ENCODE measurements at regions not wholly inside any gene's neighbourhood (a gene's known extent, or its start where the extent isn't known, plus 50 kb on each side); places are given as distances from the start of the nearest gene placed in this dataset.

- Histone ChIP-seq H3K36me3 (no peaks in the 10 kb centered on the region), H3K4me1 (no peaks in the 10 kb centered on the region), H3K4me3 (no peak overlapping the region), H3K27me3 (no peaks in the 10 kb centered on the region), H3K9me3 (no peaks in the 10 kb centered on the region), H3K9ac (ENCODE audit: low read depth in 2 of 2, low read length in 2 of 2) (no peak overlapping the region), H3K27ac (no peak overlapping the region)
- DNase-seq: no peak
- intact Hi-C loops (cut with DNase I): no loop called here
- TF ChIP-seq CTCF (IDR thresholded peaks at IDR 0.05): no peak
Measured at GRCh38 chr18:30134020-30134419, 908.5 kb downstream of the DSC3 start.

- Histone ChIP-seq H3K27ac (no peak overlapping the region), H3K9ac (ENCODE audit: low read depth in 2 of 2, low read length in 2 of 2) (no peak overlapping the region), H3K4me1 (no peaks in the 10 kb centered on the region), H3K9me3 (no peaks in the 10 kb centered on the region), H3K36me3 (no peaks in the 10 kb centered on the region), H3K27me3 (no peaks in the 10 kb centered on the region), H3K4me3 (no peak overlapping the region)
- no peak for DNase-seq
- no peak for TF ChIP-seq CTCF (IDR thresholded peaks at IDR 0.05)
- intact Hi-C loops (cut with DNase I): no loop called here
Measured at GRCh38 chr18:30132959-30133358, 909.6 kb downstream of the DSC3 start.

- no peaks in the 10 kb centered on the region for H3K9me3 ChIP-seq
- no peak for DNase-seq
- H3K9ac ChIP-seq (ENCODE audit: low read depth in 2 of 2, low read length in 2 of 2): no peak overlapping the region
- H3K27me3 ChIP-seq: no peaks in the 10 kb centered on the region
- H3K36me3 ChIP-seq: no peaks in the 10 kb centered on the region
- no peaks in the 10 kb centered on the region for H3K4me1 ChIP-seq
- intact Hi-C loops (cut with DNase I): no loop called here
- no peak for TF ChIP-seq CTCF (IDR thresholded peaks at IDR 0.05)
- no peak overlapping the region for H3K27ac ChIP-seq
- H3K4me3 ChIP-seq: no peak overlapping the region
Measured at GRCh38 chr18:30121397-30121796, 921.1 kb downstream of the DSC3 start.

- no peak overlapping the region for H3K27ac ChIP-seq
- no peaks in the 10 kb centered on the region for H3K27me3 ChIP-seq
- H3K4me1 ChIP-seq: no peaks in the 10 kb centered on the region
- H3K9me3 ChIP-seq: no peaks in the 10 kb centered on the region
- no peak for DNase-seq
- H3K9ac ChIP-seq (ENCODE audit: low read depth in 2 of 2, low read length in 2 of 2): no peak overlapping the region
- TF ChIP-seq CTCF (IDR thresholded peaks at IDR 0.05): no peak
- intact Hi-C loops (cut with DNase I): no loop called here
- no peaks in the 10 kb centered on the region for H3K36me3 ChIP-seq
- no peak overlapping the region for H3K4me3 ChIP-seq
Measured at GRCh38 chr18:30113454-30113853, 929.1 kb downstream of the DSC3 start.

- DNase-seq: no peak
- intact Hi-C loops (cut with DNase I): no loop called here
- Histone ChIP-seq H3K4me1 (no peaks in the 10 kb centered on the region), H3K36me3 (no peaks in the 10 kb centered on the region), H3K27ac (no peak overlapping the region), H3K9me3 (no peaks in the 10 kb centered on the region), H3K27me3 (no peaks in the 10 kb centered on the region), H3K9ac (ENCODE audit: low read depth in 2 of 2, low read length in 2 of 2) (no peak overlapping the region), H3K4me3 (no peak overlapping the region)
- TF ChIP-seq CTCF (IDR thresholded peaks at IDR 0.05): no peak
Measured at GRCh38 chr18:30106356-30106755, 936.2 kb downstream of the DSC3 start.

GRCh38 chr18:30103881-30104280 is 938.7 kb downstream of the DSC3 start:
- Histone ChIP-seq H3K9me3 (no peaks in the 10 kb centered on the region), H3K4me3 (no peak overlapping the region), H3K27ac (no peak overlapping the region), H3K4me1 (no peaks in the 10 kb centered on the region), H3K9ac (ENCODE audit: low read depth in 2 of 2, low read length in 2 of 2) (no peak overlapping the region), H3K36me3 (no peaks in the 10 kb centered on the region), H3K27me3 (no peaks in the 10 kb centered on the region)
- no peak for DNase-seq
- TF ChIP-seq CTCF (IDR thresholded peaks at IDR 0.05): no peak
- intact Hi-C loops (cut with DNase I): no loop called here

Measured in colonic mucosa (tissue), 4 donors.